Trophoblast cell (in vitro differentiated cells and primary cell): ENCODE measurements at regions not wholly inside any gene's neighbourhood (a gene's known extent, or its start where the extent isn't known, plus 50 kb on each side); places are given as distances from the start of the nearest gene placed in this dataset.

ENCODE experiments used
- DNase-seq, 2 donors: peaks; one replicate each; pipeline ENCODE4 v3.0.0-alpha.2; 2016
- H2AFZ ChIP-seq: 2 replicates; pipeline ENCODE4 v1.6.1; 2013; ENCODE audit warnings: low read length, moderate library complexity, mild to moderate bottlenecking; ENCODE audit not compliant: insufficient read depth, poor library complexity
- H2AK5ac ChIP-seq: 2 replicates; pipeline ENCODE4 v1.6.1; 2013; ENCODE audit warnings: mild to moderate bottlenecking, low read length
- H2BK120ac ChIP-seq: 2 replicates; pipeline ENCODE4 v1.6.1; 2013; ENCODE audit warnings: low read length, mild to moderate bottlenecking, moderate library complexity; ENCODE audit not compliant: insufficient read depth, poor library complexity
- H2BK12ac ChIP-seq: 2 replicates; pipeline ENCODE4 v1.6.1; 2013; ENCODE audit warnings: mild to moderate bottlenecking, low read length, moderate library complexity
- H2BK5ac ChIP-seq: 2 replicates; pipeline ENCODE4 v1.6.1; 2013; ENCODE audit warnings: low read length, low read depth, moderate library complexity, mild to moderate bottlenecking; ENCODE audit not compliant: poor library complexity
- H3K14ac ChIP-seq: 2 replicates; pipeline ENCODE4 v1.6.1; 2013; ENCODE audit warnings: mild to moderate bottlenecking, low read length
- H3K18ac ChIP-seq: 2 replicates; pipeline ENCODE4 v1.6.1; 2013; ENCODE audit warnings: mild to moderate bottlenecking, low read length
- H3K23ac ChIP-seq: 2 replicates; pipeline ENCODE4 v1.6.1; 2013; ENCODE audit warnings: low read length
- H3K27ac ChIP-seq: 2 replicates; pipeline ENCODE4 v1.5.1; 2013; ENCODE audit warnings: low read depth, mild to moderate bottlenecking, inconsistent platforms, low read length, moderate library complexity
- H3K27me3 ChIP-seq: 2 replicates; pipeline ENCODE4 v1.6.1; 2013; ENCODE audit warnings: inconsistent platforms, mild to moderate bottlenecking, low read length, moderate library complexity; ENCODE audit not compliant: insufficient read depth
- H3K36me3 ChIP-seq, 2 experiments: 1 replicate in 1 of 2; 2 replicates in 1 of 2; pipeline ENCODE4 v1.6.1; 2013; ENCODE audit warnings: low read length in 2 of 2, mild to moderate bottlenecking in 2 of 2, moderate library complexity in 1 of 2; ENCODE audit not compliant: insufficient read depth in 2 of 2, control insufficient read depth in 1 of 2
- H3K4ac ChIP-seq: 2 replicates; pipeline ENCODE4 v1.6.1; 2013; ENCODE audit warnings: low read depth, mild to moderate bottlenecking, low read length, moderate library complexity
- H3K4me1 ChIP-seq, 2 experiments: 1 replicate in 1 of 2; 2 replicates in 1 of 2; pipeline ENCODE4 v1.6.1; 2013; ENCODE audit warnings: low read length in 2 of 2, mild to moderate bottlenecking in 2 of 2, moderate library complexity in 1 of 2; ENCODE audit not compliant: insufficient read depth in 2 of 2, control insufficient read depth in 1 of 2
- H3K4me2 ChIP-seq: 2 replicates; pipeline ENCODE4 v1.6.1; 2013; ENCODE audit warnings: inconsistent platforms, mild to moderate bottlenecking, low read length, moderate library complexity
- H3K4me3 ChIP-seq: 2 replicates; pipeline ENCODE4 v1.5.1; 2013; ENCODE audit warnings: mild to moderate bottlenecking, low read depth, low read length, inconsistent platforms
- H3K79me1 ChIP-seq: one replicate; pipeline ENCODE4 v1.6.1; 2013; ENCODE audit warnings: low read length
- H3K79me2 ChIP-seq: 2 replicates; pipeline ENCODE4 v1.6.1; 2013; ENCODE audit warnings: low read length, mild to moderate bottlenecking; ENCODE audit not compliant: control insufficient read depth, insufficient read depth, poor library complexity
- H3K9ac ChIP-seq: 2 replicates; pipeline ENCODE4 v1.6.1; 2013; ENCODE audit warnings: mild to moderate bottlenecking, low read length
- H3K9me3 ChIP-seq: 2 replicates; pipeline ENCODE4 v1.6.1; 2013; ENCODE audit warnings: low read depth, mild to moderate bottlenecking, control low read depth, inconsistent platforms, low read length; ENCODE audit not compliant: insufficient read depth
- H4K12ac ChIP-seq: 2 replicates; pipeline ENCODE4 v1.6.1; 2013; ENCODE audit warnings: low read depth, mild to moderate bottlenecking, low read length, moderate library complexity
- H4K8ac ChIP-seq: 2 replicates; pipeline ENCODE4 v1.6.1; 2013; ENCODE audit warnings: low read depth, mild to moderate bottlenecking, low read length, moderate library complexity
- H4K91ac ChIP-seq: one replicate; pipeline ENCODE4 v1.6.1; 2013; ENCODE audit warnings: low read depth, mild to moderate bottlenecking, low read length, moderate library complexity
- WGBS: extraction: QIAGEN DNeasy Blood & Tissue Kit; methylation state at CpG from one replicate; pipeline ENCODE4 v1.1.7; 2013; ENCODE audit warnings: missing lambda C conversion rate; ENCODE audit not compliant: insufficient read length, insufficient coverage; ENCODE audit errors: extremely low coverage; 5-methylcytosine and 5-hydroxymethylcytosine counted together

- Histone ChIP-seq H3K4ac (no peak overlapping the region), H2AFZ (no peak overlapping the region), H3K4me2 (no peak overlapping the region), H3K9ac (no peak overlapping the region), H3K79me1 (no peaks in the 10 kb centered on the region), H3K9me3 (no peaks in the 10 kb centered on the region), H4K8ac (no peak overlapping the region), H3K36me3 (no peaks in the 10 kb centered on the region), H2BK12ac (no peak overlapping the region), H2BK5ac (no peak overlapping the region), H2BK120ac (no peak overlapping the region), H4K91ac (no peak overlapping the region), H3K27ac (no peak overlapping the region), H3K23ac (no peak overlapping the region), H3K18ac (no peak overlapping the region), H3K79me2 (no peaks in the 10 kb centered on the region), H3K27me3 (no peaks in the 10 kb centered on the region), H3K14ac (no peak overlapping the region), H3K4me3 (no peak overlapping the region), H4K12ac (no peak overlapping the region), H3K4me1 (no peaks in the 10 kb centered on the region), H2AK5ac (no peak overlapping the region)
- no peak for DNase-seq
- WGBS, result no CpG with 5 or more reads among the region's 13 CpGs
These were observed 296.3 kb downstream of the QKI start for GRCh38 chr6:163710532-163711470.

- Histone ChIP-seq H3K27me3 (no peaks in the 10 kb centered on the region), H3K4me2 (no peak overlapping the region), H2AFZ (no peak overlapping the region), H2AK5ac (no peak overlapping the region), H2BK5ac (no peak overlapping the region), H3K9me3 (no peaks in the 10 kb centered on the region), H3K36me3 (no peaks in the 10 kb centered on the region), H3K9ac (no peak overlapping the region), H2BK12ac (no peak overlapping the region), H3K14ac (no peak overlapping the region), H3K27ac (no peak overlapping the region), H4K8ac (no peak overlapping the region), H3K4me1 (no peaks in the 10 kb centered on the region), H3K18ac (no peak overlapping the region), H3K4me3 (no peak overlapping the region), H3K79me2 (no peaks in the 10 kb centered on the region), H2BK120ac (no peak overlapping the region), H3K79me1 (no peaks in the 10 kb centered on the region), H3K4ac (no peak overlapping the region), H4K12ac (no peak overlapping the region), H3K23ac (no peak overlapping the region), H4K91ac (no peak overlapping the region)
- no CpG with 5 or more reads among the region's 3 CpGs for WGBS
- DNase-seq, result no peak
These were observed 295.2 kb downstream of the QKI start for GRCh38 chr6:163709693-163710092.

DNA sequence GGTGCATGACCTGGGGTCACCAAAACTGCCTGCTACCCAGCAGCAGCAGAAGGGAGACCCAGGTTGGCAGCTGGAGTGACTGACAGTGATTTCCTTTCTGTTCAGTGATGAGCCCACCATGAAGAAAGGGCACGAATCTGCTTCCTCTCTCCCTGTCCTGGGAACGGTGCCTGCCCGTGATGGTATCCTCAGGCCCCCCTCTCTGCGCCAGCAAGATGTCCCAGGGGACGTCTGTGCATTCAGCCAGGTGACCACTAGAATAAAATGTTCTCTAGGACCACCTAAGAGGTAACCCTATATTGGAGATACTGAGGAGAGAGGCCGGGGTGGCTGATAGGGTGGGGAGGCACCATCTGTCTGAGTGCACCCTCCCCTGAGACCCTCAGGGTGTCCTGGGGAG is 294.7 kb downstream of the QKI start:
- Histone ChIP-seq H2AFZ (no peak overlapping the region), H3K36me3 (no peaks in the 10 kb centered on the region), H3K79me1 (no peaks in the 10 kb centered on the region), H3K4me2 (no peak overlapping the region), H4K12ac (no peak overlapping the region), H4K8ac (no peak overlapping the region), H2AK5ac (no peak overlapping the region), H3K27ac (no peak overlapping the region), H3K14ac (no peak overlapping the region), H2BK5ac (no peak overlapping the region), H2BK120ac (no peak overlapping the region), H3K79me2 (no peaks in the 10 kb centered on the region), H3K9ac (no peak overlapping the region), H3K9me3 (no peaks in the 10 kb centered on the region), H3K4me1 (no peaks in the 10 kb centered on the region), H3K4me3 (no peak overlapping the region), H2BK12ac (no peak overlapping the region), H3K23ac (no peak overlapping the region), H3K27me3 (no peaks in the 10 kb centered on the region), H4K91ac (no peak overlapping the region), H3K4ac (no peak overlapping the region), H3K18ac (no peak overlapping the region)
- WGBS, result no CpG with 5 or more reads among the region's 6 CpGs
- no peak for DNase-seq

- Histone ChIP-seq H3K18ac (no peak overlapping the region), H3K79me2 (no peaks in the 10 kb centered on the region), H3K4me3 (no peak overlapping the region), H4K12ac (no peak overlapping the region), H3K14ac (no peak overlapping the region), H2BK5ac (no peak overlapping the region), H3K23ac (no peak overlapping the region), H3K4ac (no peak overlapping the region), H3K36me3 (no peaks in the 10 kb centered on the region), H3K9ac (peak overlapping the region; percentile 34), H2AFZ (no peak overlapping the region), H3K4me2 (no peak overlapping the region), H3K4me1 (no peaks in the 10 kb centered on the region), H3K27ac (no peak overlapping the region), H3K27me3 (no peaks in the 10 kb centered on the region), H2BK12ac (no peak overlapping the region), H3K9me3 (no peaks in the 10 kb centered on the region), H2BK120ac (no peak overlapping the region), H3K79me1 (no peaks in the 10 kb centered on the region), H2AK5ac (no peak overlapping the region), H4K8ac (no peak overlapping the region), H4K91ac (no peak overlapping the region)
- no CpG with 5 or more reads among the region's 7 CpGs for WGBS
- DNase-seq, result no peak
These were observed 293.9 kb downstream of the QKI start for GRCh38 chr6:163708466-163708865.
